NT2/D1 (cell line): ENCODE measurements at regions not wholly inside any gene's neighbourhood (a gene's known extent, or its start where the extent isn't known, plus 50 kb on each side); places are given as distances from the start of the nearest gene placed in this dataset.

Experiments
- SUZ12 ChIP-seq: IDR thresholded peaks from 2 replicates; pipeline ENCODE4 v1.6.1; 2011; ENCODE audit not compliant: insufficient read length, insufficient read depth; ENCODE audit errors: extremely low read depth
- YY1 ChIP-seq: IDR thresholded peaks from 2 replicates; pipeline ENCODE4 v1.6.1; 2011; ENCODE audit not compliant: insufficient read length, insufficient read depth
- ZNF274 ChIP-seq: IDR thresholded peaks from 2 replicates; pipeline ENCODE4 v1.6.1; 2011; ENCODE audit warnings: mild to moderate bottlenecking, low read depth, low read length

DNA sequence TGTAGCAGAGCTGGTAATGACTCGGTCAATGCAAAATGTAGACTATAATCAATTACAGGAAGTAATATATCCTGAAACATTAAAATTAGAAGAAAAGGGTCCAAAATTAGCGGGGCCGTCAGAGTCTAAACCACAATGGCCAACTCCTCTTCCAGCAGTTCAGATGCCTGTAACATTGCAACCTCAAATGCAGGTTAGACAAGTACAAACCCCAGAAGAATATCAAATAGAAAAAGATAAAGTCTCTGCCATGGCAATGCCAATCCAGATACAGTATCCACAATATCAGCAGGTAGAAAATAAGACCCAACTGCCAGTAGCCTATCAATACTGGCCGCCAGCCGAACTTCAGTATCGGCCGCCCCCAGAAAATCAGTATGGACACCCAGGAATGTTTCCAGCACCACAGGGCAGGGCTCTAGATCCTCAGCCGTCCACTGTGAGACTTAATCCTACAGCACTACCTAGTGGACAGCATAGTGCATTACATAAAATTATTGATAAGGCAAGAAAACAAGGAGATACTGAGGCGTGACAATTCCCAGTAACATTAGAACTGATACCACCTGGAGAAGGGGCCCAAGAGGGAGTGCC lies 158.4 kb downstream of the GPX5 start:
- no peak for TF ChIP-seq ZNF274
- TF ChIP-seq YY1, result no peak
- TF ChIP-seq SUZ12, result no peak
